SU-DHL-6 (cell line): ENCODE measurements at regions not wholly inside any gene's neighbourhood (a gene's known extent, or its start where the extent isn't known, plus 50 kb on each side); places are given as distances from the start of the nearest gene placed in this dataset.
"Not testable (repeated sequence)": the region's sequence is repeated elsewhere in the genome, so short reads cannot be mapped to it uniquely, and the experiment has no call there.

Experiments
- H2AFZ ChIP-seq: fragments of 200-600 bp; sonication (generic); 2 replicates; pipeline ENCODE4 v1.6.1; 2014; ENCODE audit warnings: low read depth, mild to moderate bottlenecking, moderate library complexity, mixed read lengths, antibody characterized with exemption, low read length; ENCODE audit not compliant: severe bottlenecking
- H3F3A ChIP-seq: fragments of 200-600 bp; shearing (Covaris generic); 2 replicates; pipeline ENCODE4 v1.6.0; 2016; ENCODE audit warnings: antibody characterized with exemption, mild to moderate bottlenecking; ENCODE audit not compliant: insufficient read depth
- H3K27ac ChIP-seq: fragments of 200-600 bp; sonication (generic); 2 replicates; pipeline ENCODE4 v1.5.1; 2016; ENCODE audit warnings: low read depth, mild to moderate bottlenecking, low read length, moderate library complexity, mixed read lengths
- H3K27me3 ChIP-seq: fragments of 200-600 bp; sonication (generic), shearing (Covaris generic); 2 replicates; pipeline ENCODE4 v1.6.0; 2014; ENCODE audit warnings: mild to moderate bottlenecking, low read length
- H3K36me3 ChIP-seq: fragments of 200-600 bp; sonication (generic); 2 replicates; pipeline ENCODE4 v1.6.1; 2014; ENCODE audit warnings: mild to moderate bottlenecking, low read length, mixed read lengths
- H3K4me2 ChIP-seq: fragments of 300-600, 200-600 bp; shearing (Covaris generic), sonication (generic); 2 replicates; pipeline ENCODE4 v1.6.0; 2014; ENCODE audit warnings: low read length, low read depth, mild to moderate bottlenecking; ENCODE audit not compliant: poor library complexity, severe bottlenecking
- H3K4me3 ChIP-seq: fragments of 200-600 bp; sonication (generic); 2 replicates; pipeline ENCODE4 v1.5.1; 2014; ENCODE audit warnings: antibody characterized with exemption, low read length, mild to moderate bottlenecking, mixed read lengths; ENCODE audit not compliant: insufficient read depth, poor library complexity, severe bottlenecking
- H3K79me2 ChIP-seq: fragments of 200-600 bp; sonication (generic); 2 replicates; pipeline ENCODE4 v1.6.1; 2014; ENCODE audit warnings: mild to moderate bottlenecking, low read length, moderate library complexity; ENCODE audit not compliant: insufficient read depth
- H3K9ac ChIP-seq: fragments of 200-600 bp; sonication (generic); 2 replicates; pipeline ENCODE4 v1.7.0; 2014; ENCODE audit warnings: mild to moderate bottlenecking, low read length
- H3K9me2 ChIP-seq: fragments of 200-600 bp; sonication (generic); replicated peaks from 2 replicates; pipeline ENCODE4 v1.6.1; 2014; ENCODE audit warnings: low read length; ENCODE audit not compliant: insufficient read depth
- H3K9me3 ChIP-seq: fragments of 200-600 bp; sonication (generic); 2 replicates; pipeline ENCODE4 v1.6.1; 2014; ENCODE audit warnings: low read length, mixed read lengths; ENCODE audit not compliant: insufficient read depth
- H4K20me1 ChIP-seq: fragments of 200-600 bp; sonication (generic); 2 replicates; pipeline ENCODE4 v1.6.1; 2014; ENCODE audit warnings: low read depth, mild to moderate bottlenecking, antibody characterized with exemption, low read length, moderate library complexity, mixed read lengths
- CTCF ChIP-seq: fragments of 200-600 bp; sonication (generic); IDR thresholded peaks from one replicate; pipeline ENCODE4 v1.5.1; 2017; ENCODE audit warnings: antibody characterized with exemption, mild to moderate bottlenecking, low read length, moderate library complexity; ENCODE audit not compliant: insufficient read depth, poor library complexity, severe bottlenecking
- EZH2phosphoT487 ChIP-seq: fragments of 200-600 bp; sonication (generic), shearing (Covaris generic); conservative IDR thresholded peaks from 2 replicates; pipeline ENCODE4 v1.6.1; 2018; ENCODE audit warnings: mild to moderate bottlenecking, antibody characterized with exemption, low read length, moderate library complexity, mixed read lengths

GRCh38 chr11:60609632-60610031, 89.8 kb upstream of the MS4A8 start:
- Histone ChIP-seq H3K79me2 (no peaks in the 10 kb centered on the region), H4K20me1 (no peaks in the 10 kb centered on the region), H3K9me2 (no peaks in the 10 kb centered on the region), H3K4me3 (no peak overlapping the region), H3K4me2 (no peak overlapping the region), H3K9ac (no peak overlapping the region), H3K27me3 (no peaks in the 10 kb centered on the region), H3K36me3 (no peaks in the 10 kb centered on the region), H3F3A (no peaks in the 10 kb centered on the region), H3K9me3 (no peaks in the 10 kb centered on the region), H3K27ac (no peak overlapping the region), H2AFZ (no peak overlapping the region)
- TF ChIP-seq CTCF (no peak), EZH2phosphoT487 (no peak)

GRCh38 chr11:60610702-60611101, 88.7 kb upstream of the MS4A8 start:
- H3K9me3 ChIP-seq: no peaks in the 10 kb centered on the region
- H3K9ac ChIP-seq: no peak overlapping the region
- H4K20me1 ChIP-seq: no peaks in the 10 kb centered on the region
- no peaks in the 10 kb centered on the region for H3K27me3 ChIP-seq
- no peak overlapping the region for H3K4me2 ChIP-seq
- no peaks in the 10 kb centered on the region for H3K9me2 ChIP-seq
- no peak overlapping the region for H3K4me3 ChIP-seq
- H2AFZ ChIP-seq: no peak overlapping the region
- H3F3A ChIP-seq: no peaks in the 10 kb centered on the region
- no peaks in the 10 kb centered on the region for H3K79me2 ChIP-seq
- H3K27ac ChIP-seq: no peak overlapping the region
- TF ChIP-seq EZH2phosphoT487 (no peak), CTCF (no peak)
- H3K36me3 ChIP-seq: no peaks in the 10 kb centered on the region

GRCh38 chr11:60615497-60615896, 83.9 kb upstream of the MS4A8 start:
- Histone ChIP-seq H3K79me2 (no peaks in the 10 kb centered on the region), H2AFZ (no peak overlapping the region), H3K27me3 (no peaks in the 10 kb centered on the region), H3F3A (no peaks in the 10 kb centered on the region), H3K9me3 (no peaks in the 10 kb centered on the region), H3K9ac (no peak overlapping the region), H3K27ac (no peak overlapping the region), H3K4me3 (no peak overlapping the region), H3K9me2 (no peaks in the 10 kb centered on the region), H3K4me2 (no peak overlapping the region), H4K20me1 (no peaks in the 10 kb centered on the region), H3K36me3 (no peaks in the 10 kb centered on the region)
- no peak for TF ChIP-seq CTCF
- TF ChIP-seq EZH2phosphoT487: no peak

GRCh38 chr11:60621940-60622339, 77.5 kb upstream of the MS4A8 start:
- not testable (repeated sequence) for H3K9ac ChIP-seq, H4K20me1 ChIP-seq, H3K27ac ChIP-seq, H3K4me3 ChIP-seq, H3K36me3 ChIP-seq, H3K79me2 ChIP-seq, H3K27me3 ChIP-seq, H3K9me2 ChIP-seq, H3F3A ChIP-seq, H2AFZ ChIP-seq, H3K4me2 ChIP-seq, H3K9me3 ChIP-seq

GRCh38 chr11:60622776-60623175, 76.6 kb upstream of the MS4A8 start:
- H3K27me3 ChIP-seq, H3K79me2 ChIP-seq, H3K9me3 ChIP-seq, H3K9ac ChIP-seq, H3K27ac ChIP-seq, H3K4me2 ChIP-seq, H3K36me3 ChIP-seq, H3K4me3 ChIP-seq, H3K9me2 ChIP-seq, H3F3A ChIP-seq, H2AFZ ChIP-seq, H4K20me1 ChIP-seq: not testable (repeated sequence)
